H9 (cell line): ENCODE measurements at regions not wholly inside any gene's neighbourhood (a gene's known extent, or its start where the extent isn't known, plus 50 kb on each side); places are given as distances from the start of the nearest gene placed in this dataset.

Experiments
- DNase-seq: peaks from one replicate; pipeline ENCODE4 v3.0.0-alpha.2; 2017
- H2AFZ ChIP-seq: one replicate; pipeline ENCODE4 v1.6.1; 2013; ENCODE audit warnings: mild to moderate bottlenecking, low read length, control low read depth, moderate library complexity
- H2AK5ac ChIP-seq: 2 replicates; pipeline ENCODE4 v1.6.1; 2013; ENCODE audit warnings: low read length, control low read depth, mixed read lengths; ENCODE audit not compliant: insufficient read length
- H2BK120ac ChIP-seq: one replicate; pipeline ENCODE4 v1.6.1; 2013; ENCODE audit warnings: low read depth, mild to moderate bottlenecking, low read length, control low read depth, inconsistent platforms; ENCODE audit not compliant: poor library complexity, severe bottlenecking
- H2BK12ac ChIP-seq: 2 replicates; pipeline ENCODE4 v1.6.1; 2013; ENCODE audit warnings: low read length, control low read depth, mixed read lengths, low read depth; ENCODE audit not compliant: insufficient read length
- H2BK15ac ChIP-seq: 2 replicates; pipeline ENCODE4 v1.6.1; 2013; ENCODE audit warnings: low read depth, low read length, control low read depth
- H2BK20ac ChIP-seq: one replicate; pipeline ENCODE4 v1.6.1; 2013; ENCODE audit warnings: low read depth, mild to moderate bottlenecking, low read length, control low read depth, inconsistent platforms; ENCODE audit not compliant: poor library complexity, severe bottlenecking
- H2BK5ac ChIP-seq: 2 replicates; pipeline ENCODE4 v1.6.1; 2013; ENCODE audit warnings: low read length, control low read depth, mixed read lengths; ENCODE audit not compliant: insufficient read length
- H3K14ac ChIP-seq: 2 replicates; pipeline ENCODE4 v1.6.1; 2013; ENCODE audit warnings: low read length, control low read depth; ENCODE audit not compliant: insufficient read depth
- H3K18ac ChIP-seq: 2 replicates; pipeline ENCODE4 v1.6.1; 2013; ENCODE audit warnings: low read depth, mild to moderate bottlenecking, mixed read lengths, low read length, control low read depth; ENCODE audit not compliant: insufficient read length
- H3K23ac ChIP-seq: 2 replicates; pipeline ENCODE4 v1.6.1; 2013; ENCODE audit warnings: low read length, control low read depth, mixed read lengths, low read depth; ENCODE audit not compliant: insufficient read length
- H3K23me2 ChIP-seq: 2 replicates; pipeline ENCODE4 v1.6.1; 2013; ENCODE audit warnings: low read depth, mild to moderate bottlenecking, mixed read lengths, low read length, control low read depth; ENCODE audit not compliant: insufficient read length, poor library complexity, severe bottlenecking
- H3K27ac ChIP-seq: 2 replicates; pipeline ENCODE4 v1.5.1; 2013; ENCODE audit warnings: low read length, control low read depth, mixed read lengths, low read depth; ENCODE audit not compliant: insufficient read length
- H3K27me3 ChIP-seq: 2 replicates; pipeline ENCODE4 v1.6.1; 2013; ENCODE audit warnings: low read length, control low read depth, inconsistent platforms; ENCODE audit not compliant: insufficient read depth
- H3K4ac ChIP-seq: 2 replicates; pipeline ENCODE4 v1.6.1; 2013; ENCODE audit warnings: low read depth, mild to moderate bottlenecking, control low read depth, inconsistent platforms, low read length, moderate library complexity
- H3K4me1 ChIP-seq: 2 replicates; pipeline ENCODE4 v1.6.1; 2013; ENCODE audit warnings: low read length, control low read depth, inconsistent platforms; ENCODE audit not compliant: insufficient read depth
- H3K4me2 ChIP-seq: 2 replicates; pipeline ENCODE4 v1.6.1; 2013; ENCODE audit warnings: low read length, control low read depth, mixed read lengths; ENCODE audit not compliant: insufficient read length, insufficient read depth
- H3K56ac ChIP-seq: 2 replicates; pipeline ENCODE4 v1.6.1; 2013; ENCODE audit warnings: low read depth, mild to moderate bottlenecking, mixed read lengths, low read length, control low read depth; ENCODE audit not compliant: insufficient read length
- H3K79me1 ChIP-seq: 2 replicates; pipeline ENCODE4 v1.6.1; 2013; ENCODE audit warnings: low read depth, mild to moderate bottlenecking, moderate library complexity, low read length, control low read depth, inconsistent platforms; ENCODE audit not compliant: insufficient read depth, poor library complexity, severe bottlenecking
- H3K79me2 ChIP-seq: 2 replicates; pipeline ENCODE4 v1.6.1; 2013; ENCODE audit warnings: low read length, control low read depth, inconsistent platforms; ENCODE audit not compliant: insufficient read depth
- H3K9ac ChIP-seq: 2 replicates; pipeline ENCODE4 v1.6.1; 2013; ENCODE audit warnings: low read length, control low read depth, mixed read lengths; ENCODE audit not compliant: insufficient read length; ENCODE audit errors: extremely low read depth
- H3K9me3 ChIP-seq: one replicate; pipeline ENCODE4 v1.6.1; 2013; ENCODE audit warnings: low read depth, low read length, inconsistent platforms; ENCODE audit not compliant: control insufficient read depth
- H3T11ph ChIP-seq: one replicate; pipeline ENCODE4 v1.6.1; 2013; ENCODE audit warnings: mild to moderate bottlenecking, low read length, control low read depth, inconsistent platforms
- H4K20me1 ChIP-seq: one replicate; pipeline ENCODE4 v1.6.1; 2013; ENCODE audit not compliant: control insufficient read depth, insufficient read length, insufficient read depth
- H4K5ac ChIP-seq: 2 replicates; pipeline ENCODE4 v1.6.1; 2013; ENCODE audit warnings: low read depth, mild to moderate bottlenecking, mixed read lengths, low read length, control low read depth; ENCODE audit not compliant: insufficient read length
- H4K8ac ChIP-seq: replicated peaks from 2 replicates; pipeline ENCODE4 v1.6.1; 2013; ENCODE audit warnings: low read length, control low read depth, mixed read lengths, low read depth; ENCODE audit not compliant: insufficient read length
- H4K91ac ChIP-seq: 2 replicates; pipeline ENCODE4 v1.6.1; 2013; ENCODE audit warnings: low read depth, mild to moderate bottlenecking, moderate library complexity, mixed read lengths, low read length, control low read depth; ENCODE audit not compliant: insufficient read length
- H3K27ac Mint-ChIP-seq, 3 experiments: 2 replicates in 2 of 3; 3 replicates in 1 of 3; pipeline ENCODE4 v1.8.0; 2020 to 2021; ENCODE audit warnings: mixed read lengths in 3 of 3, mild to moderate bottlenecking in 1 of 3, moderate library complexity in 1 of 3
- H3K27me3 Mint-ChIP-seq: 2 replicates; pipeline ENCODE4 v1.8.0; 2021; ENCODE audit warnings: low read depth, mild to moderate bottlenecking, moderate library complexity, mixed read lengths
- H3K36me3 Mint-ChIP-seq, 3 experiments: 2 replicates in 2 of 3; 3 replicates in 1 of 3; pipeline ENCODE4 v1.8.0; 2020 to 2021; ENCODE audit warnings: low read depth in 3 of 3, mixed read lengths in 3 of 3; ENCODE audit not compliant: insufficient read depth in 1 of 3
- H3K4me1 Mint-ChIP-seq, 2 experiments: 2 replicates each; pipeline ENCODE4 v1.8.0; 2020; ENCODE audit warnings: mixed read lengths in 2 of 2
- H3K4me3 Mint-ChIP-seq, 2 experiments: 2 replicates in 1 of 2; 3 replicates in 1 of 2; pipeline ENCODE4 v1.8.0; 2020 to 2021; ENCODE audit warnings: mild to moderate bottlenecking in 2 of 2, mixed read lengths in 2 of 2, moderate library complexity in 1 of 2
- H3K9me3 Mint-ChIP-seq, 2 experiments: 2 replicates in 1 of 2; 3 replicates in 1 of 2; pipeline ENCODE4 v1.8.0; 2020; ENCODE audit warnings: mild to moderate bottlenecking in 2 of 2, mixed read lengths in 2 of 2, moderate library complexity in 1 of 2
- CTCF ChIP-seq: fragments of 200-600 bp; sonication (generic); conservative IDR thresholded peaks from 3 replicates; pipeline ENCODE4 v1.8.0; 2021; ENCODE audit warnings: antibody characterized with exemption, mild to moderate bottlenecking
- WGBS: extraction: QIAGEN DNeasy Blood & Tissue Kit; methylation state at CpG from one replicate; pipeline ENCODE4 v1.1.7; 2013; ENCODE audit warnings: missing lambda C conversion rate, low lambda C conversion rate, mixed read lengths; ENCODE audit not compliant: insufficient read length; ENCODE audit errors: extremely low coverage; 5-methylcytosine and 5-hydroxymethylcytosine counted together

GRCh38 chr2:41990245-41990644 lies 57.6 kb upstream of the PKDCC start:
- no peak overlapping the region for H2BK5ac ChIP-seq
- WGBS = no CpG with 5 or more reads among the region's 4 CpGs
- H3K4ac ChIP-seq = no peak overlapping the region
- no peak overlapping the region for H3K23ac ChIP-seq
- no peak overlapping the region for H3K27ac ChIP-seq
- no peak overlapping the region for H3K56ac ChIP-seq
- H2BK120ac ChIP-seq = no peak overlapping the region
- no peaks in the 10 kb centered on the region for H3K79me1 ChIP-seq
- no peak overlapping the region for H4K5ac ChIP-seq
- H2AK5ac ChIP-seq = no peak overlapping the region
- no peaks in the 10 kb centered on the region for H3K79me2 ChIP-seq
- peaks cover 5 to 7% (median 5%) of the 10 kb centered on the region in 3 experiments; a peak in 5 of 7 replicates for H3K36me3 Mint-ChIP-seq
- H3K27me3 ChIP-seq = no peaks in the 10 kb centered on the region
- H3K9me3 ChIP-seq = no peaks in the 10 kb centered on the region
- TF ChIP-seq CTCF = no peak
- no peak overlapping the region for H3T11ph ChIP-seq
- no peak overlapping the region for H4K8ac ChIP-seq
- H3K14ac ChIP-seq = no peak overlapping the region
- no peak overlapping the region for H2AFZ ChIP-seq
- H3K27me3 Mint-ChIP-seq = peaks cover 5% of the 10 kb centered on the region
- 0 out of 2 replicates have a peak, but pooled peaks cover 5% of the 10 kb centered on the region for H3K4me1 ChIP-seq
- no peak overlapping the region for H3K9ac ChIP-seq
- H3K9me3 Mint-ChIP-seq = peaks cover 6 to 7% of the 10 kb centered on the region in 2 experiments
- no peak overlapping the region for H4K91ac ChIP-seq
- H4K20me1 ChIP-seq = no peaks in the 10 kb centered on the region
- H2BK15ac ChIP-seq = no peak overlapping the region
- peaks cover 22% of the 10 kb centered on the region in 2 experiments for H3K4me1 Mint-ChIP-seq
- H3K27ac Mint-ChIP-seq = no peak overlapping the region
- H3K4me2 ChIP-seq = no peak overlapping the region
- H3K23me2 ChIP-seq = no peaks in the 10 kb centered on the region
- no peak overlapping the region for H2BK20ac ChIP-seq
- H3K18ac ChIP-seq = no peak overlapping the region
- H3K4me3 Mint-ChIP-seq = no peak overlapping the region
- H2BK12ac ChIP-seq = no peak overlapping the region
- DNase-seq = no peak
